Esophagus mucosa (tissue), 1 donor: ENCODE measurements at regions not wholly inside any gene's neighbourhood (a gene's known extent, or its start where the extent isn't known, plus 50 kb on each side); places are given as distances from the start of the nearest gene placed in this dataset.

ENCODE experiments used
- ATAC-seq: fragments of 200-7000 bp; cut with Tn5 transposase; one replicate; pipeline ENCODE4 v1.9.1; 2020
- donor health status: DM: yes; HTN: yes; CAD: no.

DNA sequence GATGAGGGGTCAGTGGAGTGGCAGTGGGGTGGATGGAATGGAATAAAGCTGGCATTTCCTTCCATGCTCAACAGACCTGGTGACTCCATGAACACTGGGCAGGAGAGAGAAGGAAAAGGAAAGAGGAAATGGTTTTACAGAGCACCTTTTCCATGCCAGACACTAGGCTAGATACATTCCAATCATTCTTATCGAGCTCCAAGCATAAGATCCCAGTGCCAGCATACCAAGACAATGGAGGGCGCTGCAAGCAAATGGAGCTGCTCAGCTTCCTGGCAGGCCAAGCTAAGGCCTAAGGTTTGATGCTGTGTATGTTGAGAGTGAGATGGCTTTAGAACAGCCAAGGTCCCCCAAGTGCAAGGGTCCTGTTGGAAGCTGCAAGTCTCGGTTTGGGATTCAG lies 113.2 kb downstream of the HSPH1 start:
- no peak for ATAC-seq

DNA sequence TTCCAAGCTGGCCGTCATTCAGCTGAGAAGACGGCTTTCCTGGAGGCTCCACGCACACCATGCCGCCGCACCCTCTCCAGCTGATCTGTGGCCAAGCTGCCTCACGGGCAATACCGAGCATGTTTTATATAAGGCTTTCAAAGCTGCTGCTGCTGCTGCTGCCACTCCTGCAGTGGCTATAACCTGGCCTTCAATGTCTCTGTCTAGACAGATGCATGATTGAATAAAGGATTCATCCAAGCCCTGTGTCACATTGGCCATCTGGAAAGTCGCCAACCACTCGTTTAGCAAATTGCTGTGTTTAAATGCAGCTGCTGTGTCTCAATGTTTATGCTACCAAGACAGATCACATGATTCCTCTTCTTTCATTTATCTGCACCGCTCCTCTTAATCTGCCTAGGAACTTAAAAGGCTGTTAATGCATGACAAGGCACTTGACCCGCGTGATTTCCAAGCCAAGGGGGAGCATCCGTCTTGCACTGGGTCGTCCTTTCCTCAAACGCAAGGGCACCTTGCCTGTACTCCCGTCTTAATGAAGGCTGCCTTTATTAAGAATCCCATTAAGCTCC lies 114.3 kb downstream of the TEX26 start:
- ATAC-seq, result peak; percentile 57

- peak; percentile 92 for ATAC-seq
Observed at GRCh38 chr13:31045286-31046081, 113.0 kb downstream of the TEX26 start.

DNA sequence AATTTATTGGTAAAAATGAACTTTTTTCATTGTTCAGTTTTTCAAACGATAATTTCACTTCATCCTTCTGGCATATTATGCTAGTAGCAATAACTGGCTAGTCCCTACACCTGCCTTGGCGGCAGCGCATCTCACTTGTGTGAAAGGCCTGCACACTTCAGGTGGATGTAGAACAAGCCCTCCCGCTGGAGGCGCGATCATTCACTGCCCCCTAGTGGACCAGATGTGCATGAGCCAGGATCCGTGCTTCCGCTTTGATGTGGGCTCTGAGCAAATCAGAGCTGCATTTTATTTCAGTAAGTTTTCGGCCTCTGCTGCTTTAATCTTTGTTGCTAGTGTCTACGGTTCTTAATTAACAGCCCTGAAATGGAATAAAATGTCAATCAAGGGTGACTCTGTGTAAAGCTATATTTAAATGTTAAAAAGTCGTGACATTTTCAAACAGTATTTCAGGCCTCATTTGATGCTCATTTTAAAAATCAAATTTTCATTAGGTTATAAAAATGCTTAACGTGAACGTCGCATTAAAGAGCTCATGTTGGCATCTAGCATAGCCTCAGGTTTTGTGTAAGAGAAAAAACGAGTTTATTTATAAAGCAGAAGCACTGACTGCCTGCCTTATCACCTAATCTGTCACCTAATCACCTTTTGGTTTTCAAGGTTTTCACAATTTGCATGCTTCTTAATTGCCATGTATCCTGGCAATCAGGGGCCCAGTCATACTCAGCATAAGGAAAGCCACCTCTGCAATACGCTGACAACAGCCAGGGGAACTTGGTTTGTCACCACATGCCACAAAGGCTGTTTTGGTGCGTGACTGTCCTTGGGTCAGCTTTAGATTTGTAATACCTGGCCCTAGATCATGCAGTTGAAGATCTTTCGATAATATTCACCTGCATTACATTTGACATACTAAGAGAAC lies 112.2 kb downstream of the TEX26 start:
- peak; percentile 82 for ATAC-seq

GRCh38 chr13:31043957-31044356 lies 111.5 kb downstream of the TEX26 start:
- ATAC-seq, result peak; percentile 6

DNA sequence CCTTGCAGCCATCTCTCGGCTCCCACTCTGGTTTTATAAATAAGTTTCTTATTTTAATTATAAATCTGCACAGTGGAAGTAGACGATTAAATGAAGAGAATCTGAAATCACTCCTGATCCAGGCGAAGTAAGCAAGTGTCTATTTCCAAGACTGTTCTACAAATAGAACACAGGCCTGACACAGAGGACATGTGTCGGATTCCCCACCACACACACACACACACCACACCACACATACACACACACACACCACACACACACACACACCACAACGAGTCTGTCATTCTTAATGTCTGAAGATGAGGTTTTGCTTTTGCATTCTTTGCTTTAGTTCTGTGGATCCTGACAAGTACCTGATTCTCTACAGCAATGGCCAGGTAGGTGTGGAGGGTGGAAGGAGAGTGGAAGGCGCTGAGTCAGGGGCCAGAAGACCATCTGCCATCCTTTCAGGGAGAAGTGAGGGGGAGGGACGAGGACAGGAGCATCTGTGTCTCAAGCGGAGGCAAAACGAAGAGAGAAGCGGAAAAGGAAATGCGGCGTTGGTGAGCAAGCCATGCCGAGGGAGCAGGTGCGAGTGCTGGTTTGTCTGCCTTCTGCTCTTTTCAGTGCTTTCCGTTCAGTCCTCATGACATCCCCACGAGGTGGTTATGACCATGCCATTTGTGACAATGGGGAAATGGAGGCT lies 110.2 kb downstream of the TEX26 start:
- no peak for ATAC-seq

DNA sequence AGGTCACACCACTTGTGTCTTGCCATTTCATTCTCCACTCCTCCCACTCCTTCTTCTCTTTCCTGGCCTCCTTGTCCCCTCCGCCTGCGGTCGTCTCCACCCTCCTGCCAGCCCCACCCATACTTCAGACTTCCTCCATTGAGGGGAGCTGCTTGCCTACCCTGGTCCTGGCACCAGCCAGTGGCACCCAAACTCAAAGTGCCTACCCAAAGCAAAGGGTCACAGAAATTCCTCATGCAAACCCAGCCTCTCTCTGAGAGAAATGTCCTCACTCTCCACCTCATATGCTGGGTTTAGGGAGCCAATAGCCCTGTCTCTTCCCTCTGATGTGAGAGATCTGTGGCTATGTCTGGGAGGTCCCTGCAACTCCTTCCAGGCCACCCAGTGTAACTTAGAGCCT lies 109.6 kb downstream of the TEX26 start:
- ATAC-seq, result no peak

- ATAC-seq, result no peak
Observed at GRCh38 chr13:31038834-31039552, 106.5 kb downstream of the TEX26 start.

GRCh38 chr13:31037874-31038500 lies 105.5 kb downstream of the TEX26 start:
- ATAC-seq, result no peak

DNA sequence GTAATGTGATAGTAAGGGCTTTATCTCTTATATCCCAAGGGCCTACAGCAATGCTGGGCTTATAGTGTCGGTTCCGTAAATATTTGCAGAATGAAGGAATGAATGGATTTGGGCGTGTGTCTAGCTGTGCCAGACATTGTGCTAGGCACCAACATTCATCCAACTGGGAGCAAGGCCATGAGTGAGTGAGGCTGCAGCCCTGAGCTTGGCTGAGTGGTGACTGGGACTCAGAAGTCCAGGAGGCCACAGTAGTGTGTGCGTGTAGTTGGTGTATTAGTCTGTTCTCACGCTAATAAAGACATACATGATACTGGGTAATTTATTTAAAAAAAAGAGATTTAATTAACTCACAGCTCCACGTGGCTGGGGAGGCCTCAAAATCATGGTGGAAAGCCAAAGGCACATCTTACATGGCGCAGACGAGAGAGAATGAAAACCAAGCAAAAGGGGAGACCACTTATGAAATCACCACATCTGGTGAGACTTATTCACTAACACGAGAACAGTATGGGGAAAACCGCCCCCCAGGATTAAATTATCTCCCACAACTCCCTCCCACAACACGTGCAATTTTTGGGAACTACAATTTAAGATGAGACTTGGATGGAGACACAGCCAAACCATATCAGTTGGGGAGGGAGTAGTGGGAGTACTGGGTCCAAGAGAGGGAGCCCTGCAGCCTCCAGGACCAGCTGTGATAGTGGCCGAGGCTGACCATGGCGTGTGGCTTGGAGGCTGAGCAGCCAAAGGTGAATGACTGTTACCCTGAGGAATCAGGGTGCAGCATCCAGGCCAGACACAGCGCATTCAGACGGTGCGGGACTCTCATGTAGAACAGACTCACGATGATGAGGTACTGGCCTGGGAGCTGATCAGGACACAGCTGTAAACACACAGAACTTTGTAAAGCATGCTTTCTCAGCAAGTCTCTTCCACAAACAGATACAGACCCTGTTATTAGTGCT lies 104.6 kb downstream of the TEX26 start:
- no peak for ATAC-seq

- ATAC-seq, result no peak
Observed at GRCh38 chr13:31035185-31035965, 102.9 kb downstream of the TEX26 start.

- ATAC-seq, result peak; percentile 14
Observed at GRCh38 chr13:31032528-31033113, 100.2 kb downstream of the TEX26 start.

- no peak for ATAC-seq
Observed at GRCh38 chr13:31031482-31031881, 99.0 kb downstream of the TEX26 start.

- no peak for ATAC-seq
Observed at GRCh38 chr13:31029102-31029501, 96.6 kb downstream of the TEX26 start.

DNA sequence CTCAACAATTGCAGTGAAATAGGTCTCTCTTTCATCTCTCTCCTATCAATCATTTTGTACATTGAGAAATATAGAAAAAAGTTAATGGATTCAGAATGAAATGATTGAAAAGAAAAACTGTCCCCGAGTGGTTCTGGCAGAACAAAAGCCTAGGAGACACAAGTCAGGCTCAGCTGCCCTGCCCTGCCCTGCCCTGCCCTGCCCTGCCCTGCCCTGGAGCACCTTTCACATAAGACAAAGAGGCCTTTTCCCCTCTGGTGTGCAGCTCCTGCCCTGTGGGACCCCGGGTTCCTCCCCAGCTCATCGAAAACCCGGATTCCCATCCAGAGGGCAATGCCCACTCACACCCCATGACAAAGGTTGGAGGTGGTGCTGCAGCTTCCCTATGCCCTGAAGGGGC lies 94.7 kb downstream of the TEX26 start:
- ATAC-seq, result peak; percentile 66
